OCI-LY1 (cell line): ENCODE measurements at regions not wholly inside any gene's neighbourhood (a gene's known extent, or its start where the extent isn't known, plus 50 kb on each side); places are given as distances from the start of the nearest gene placed in this dataset.

ENCODE experiments used
- H2AFZ ChIP-seq: fragments of 200-600 bp; sonication (generic), shearing (Covaris generic); 2 replicates; pipeline ENCODE4 v1.6.0; 2014; ENCODE audit warnings: antibody characterized with exemption, mild to moderate bottlenecking, low read length
- H3F3A ChIP-seq: fragments of 200-600 bp; sonication (generic), shearing (Covaris generic); 2 replicates; pipeline ENCODE4 v1.6.0; 2014; ENCODE audit warnings: mild to moderate bottlenecking, antibody characterized with exemption, low read length, moderate library complexity; ENCODE audit not compliant: insufficient read depth
- H3K27ac ChIP-seq: fragments of 200-600 bp; sonication (generic); 2 replicates; pipeline ENCODE4 v1.5.1; 2014; ENCODE audit warnings: low read length, mixed run types, mild to moderate bottlenecking, low read depth; ENCODE audit not compliant: poor library complexity, severe bottlenecking
- H3K27me3 ChIP-seq: fragments of 200-600 bp; sonication (generic); 2 replicates; pipeline ENCODE4 v1.6.0; 2014; ENCODE audit warnings: antibody characterized with exemption, mild to moderate bottlenecking, low read length, moderate library complexity; ENCODE audit not compliant: insufficient read depth
- H3K36me3 ChIP-seq: fragments of 200-600 bp; sonication (generic); 2 replicates; pipeline ENCODE4 v1.6.1; 2014; ENCODE audit warnings: mild to moderate bottlenecking, antibody characterized with exemption, low read length, moderate library complexity, mixed read lengths; ENCODE audit not compliant: insufficient read depth
- H3K4me1 ChIP-seq: fragments of 200-600 bp; sonication (generic); 2 replicates; pipeline ENCODE4 v1.5.1; 2014; ENCODE audit warnings: mild to moderate bottlenecking, low read length, moderate library complexity; ENCODE audit not compliant: insufficient read depth, severe bottlenecking
- H3K4me2 ChIP-seq: fragments of 200-600 bp; sonication (generic), shearing (Covaris generic); 2 replicates; pipeline ENCODE4 v1.6.1; 2014; ENCODE audit warnings: low read length
- H3K4me3 ChIP-seq: fragments of 200-600 bp; sonication (generic); 2 replicates; pipeline ENCODE4 v1.5.1; 2014; ENCODE audit warnings: low read length, low read depth, mild to moderate bottlenecking, mixed read lengths; ENCODE audit not compliant: poor library complexity, severe bottlenecking
- H3K79me2 ChIP-seq: fragments of 200-600 bp; shearing (Covaris generic); 2 replicates; pipeline ENCODE4 v1.6.1; 2016; ENCODE audit warnings: mixed run types, low read length, mixed read lengths; ENCODE audit not compliant: insufficient read depth
- H3K9ac ChIP-seq: fragments of 200-600 bp; sonication (generic), shearing (Covaris generic); 2 replicates; pipeline ENCODE4 v1.6.1; 2014; ENCODE audit warnings: mild to moderate bottlenecking, low read length, mixed read lengths
- H3K9me2 ChIP-seq: fragments of 200-600 bp; sonication (generic), shearing (Covaris generic); 2 replicates; pipeline ENCODE4 v1.6.1; 2014; ENCODE audit warnings: low read depth, mild to moderate bottlenecking, low read length, mixed read lengths
- H3K9me3 ChIP-seq: fragments of 200-600 bp; shearing (Covaris generic); 2 replicates; pipeline ENCODE4 v1.6.1; 2014; ENCODE audit warnings: low read length, mixed read lengths
- H4K20me1 ChIP-seq: fragments of 200-600 bp; sonication (generic), shearing (Covaris generic); 2 replicates; pipeline ENCODE4 v1.6.0; 2016; ENCODE audit warnings: mild to moderate bottlenecking, low read length; ENCODE audit not compliant: insufficient read depth
- EZH2 ChIP-seq: fragments of 200-600 bp; sonication (generic), shearing (Covaris generic); IDR thresholded peaks from 2 replicates; pipeline ENCODE4 v1.8.0; 2017; ENCODE audit warnings: borderline replicate concordance, mixed run types, mild to moderate bottlenecking, antibody characterized with exemption, low read length, moderate library complexity, mixed read lengths
- TF ChIP-seq, protein P1 (sequence below): fragments of 200-600 bp; sonication (generic), shearing (Covaris generic); IDR thresholded peaks from 2 replicates; pipeline ENCODE4 v1.5.1; 2017; ENCODE audit warnings: mild to moderate bottlenecking, antibody characterized with exemption, low read length, moderate library complexity, mixed read lengths

DNA sequence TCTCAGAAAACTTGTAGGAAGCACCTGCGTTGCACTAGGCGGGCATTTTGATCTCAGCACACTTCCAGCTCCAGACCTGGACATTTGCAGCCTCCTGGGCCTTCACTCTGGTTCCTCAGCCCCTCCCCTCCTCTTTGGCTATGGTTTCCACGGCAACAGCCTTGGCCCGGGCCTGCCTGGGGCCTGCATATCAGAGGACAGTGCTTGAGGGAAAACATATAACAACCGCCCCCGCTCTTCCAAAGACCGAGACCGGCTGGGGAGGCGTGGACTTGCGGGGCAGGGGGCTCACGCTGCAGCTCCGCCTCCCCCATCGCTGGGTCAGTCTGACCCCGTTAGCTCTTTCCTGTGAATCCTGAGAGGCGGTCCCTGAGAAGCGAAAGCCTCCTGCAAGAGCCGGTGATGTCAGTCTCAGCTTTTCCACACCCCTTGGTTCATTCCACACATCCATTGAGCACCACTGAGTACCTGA, 125.7 kb upstream of the PEG3 start:
- TF ChIP-seq EZH2: no peak
- TF ChIP-seq, protein P1, sequence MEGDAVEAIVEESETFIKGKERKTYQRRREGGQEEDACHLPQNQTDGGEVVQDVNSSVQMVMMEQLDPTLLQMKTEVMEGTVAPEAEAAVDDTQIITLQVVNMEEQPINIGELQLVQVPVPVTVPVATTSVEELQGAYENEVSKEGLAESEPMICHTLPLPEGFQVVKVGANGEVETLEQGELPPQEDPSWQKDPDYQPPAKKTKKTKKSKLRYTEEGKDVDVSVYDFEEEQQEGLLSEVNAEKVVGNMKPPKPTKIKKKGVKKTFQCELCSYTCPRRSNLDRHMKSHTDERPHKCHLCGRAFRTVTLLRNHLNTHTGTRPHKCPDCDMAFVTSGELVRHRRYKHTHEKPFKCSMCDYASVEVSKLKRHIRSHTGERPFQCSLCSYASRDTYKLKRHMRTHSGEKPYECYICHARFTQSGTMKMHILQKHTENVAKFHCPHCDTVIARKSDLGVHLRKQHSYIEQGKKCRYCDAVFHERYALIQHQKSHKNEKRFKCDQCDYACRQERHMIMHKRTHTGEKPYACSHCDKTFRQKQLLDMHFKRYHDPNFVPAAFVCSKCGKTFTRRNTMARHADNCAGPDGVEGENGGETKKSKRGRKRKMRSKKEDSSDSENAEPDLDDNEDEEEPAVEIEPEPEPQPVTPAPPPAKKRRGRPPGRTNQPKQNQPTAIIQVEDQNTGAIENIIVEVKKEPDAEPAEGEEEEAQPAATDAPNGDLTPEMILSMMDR: no peak
- no peaks in the 10 kb centered on the region for H3K4me1 ChIP-seq

DNA sequence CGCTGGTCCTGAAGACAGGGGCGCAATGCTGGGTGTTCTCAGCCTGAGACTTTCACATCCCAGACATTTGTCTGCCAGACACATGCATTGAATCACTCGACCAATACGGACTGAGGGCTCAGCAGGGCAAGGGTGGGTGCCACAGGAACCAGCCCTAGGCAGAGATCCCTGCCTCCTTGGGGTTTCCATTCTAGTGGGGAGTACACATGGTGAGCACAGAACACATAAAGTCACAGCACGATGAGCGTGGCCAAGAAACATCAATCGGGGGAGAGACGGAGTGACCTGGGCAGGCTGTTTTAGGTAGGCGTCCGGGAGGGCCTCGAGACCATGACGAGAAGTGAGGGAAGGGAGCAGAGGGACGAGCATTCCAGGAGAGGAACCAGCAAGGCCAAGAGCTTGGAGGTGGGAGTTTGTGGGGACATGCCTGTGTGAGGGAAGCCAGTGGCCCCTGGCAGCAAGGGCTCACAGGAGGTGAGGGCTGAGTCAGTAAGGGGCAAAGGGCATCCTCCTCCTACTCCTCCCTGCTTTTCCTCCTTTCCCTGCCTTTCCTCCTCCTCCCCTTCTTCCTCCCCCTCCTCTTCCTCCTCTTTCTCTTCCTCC, 126.3 kb upstream of the PEG3 start:
- no peaks in the 10 kb centered on the region for H3K4me1 ChIP-seq
- no peaks in the 10 kb centered on the region for H3K36me3 ChIP-seq
- H3K79me2 ChIP-seq: no peaks in the 10 kb centered on the region
- H3K9me2 ChIP-seq: no peaks in the 10 kb centered on the region
- H3K4me3 ChIP-seq: no peak overlapping the region
- no peaks in the 10 kb centered on the region for H3K9me3 ChIP-seq
- no peaks in the 10 kb centered on the region for H3F3A ChIP-seq
- TF ChIP-seq, protein P1: no peak
- TF ChIP-seq EZH2: no peak
- H3K4me2 ChIP-seq: no peak overlapping the region
- no peak overlapping the region for H3K27ac ChIP-seq
- no peaks in the 10 kb centered on the region for H4K20me1 ChIP-seq
- no peak overlapping the region for H3K9ac ChIP-seq
- H2AFZ ChIP-seq: no peak overlapping the region
- no peaks in the 10 kb centered on the region for H3K27me3 ChIP-seq

More for the DNA sequence above, 125.7 kb upstream of the PEG3 start:
- Histone ChIP-seq H3K9ac (no peak overlapping the region), H3K4me3 (no peak overlapping the region), H3F3A (no peaks in the 10 kb centered on the region), H3K36me3 (no peaks in the 10 kb centered on the region), H3K9me2 (no peaks in the 10 kb centered on the region), H3K9me3 (no peaks in the 10 kb centered on the region), H2AFZ (no peak overlapping the region), H3K27ac (no peak overlapping the region), H3K4me2 (no peak overlapping the region), H3K27me3 (no peaks in the 10 kb centered on the region), H4K20me1 (no peaks in the 10 kb centered on the region), H3K79me2 (no peaks in the 10 kb centered on the region)

DNA sequence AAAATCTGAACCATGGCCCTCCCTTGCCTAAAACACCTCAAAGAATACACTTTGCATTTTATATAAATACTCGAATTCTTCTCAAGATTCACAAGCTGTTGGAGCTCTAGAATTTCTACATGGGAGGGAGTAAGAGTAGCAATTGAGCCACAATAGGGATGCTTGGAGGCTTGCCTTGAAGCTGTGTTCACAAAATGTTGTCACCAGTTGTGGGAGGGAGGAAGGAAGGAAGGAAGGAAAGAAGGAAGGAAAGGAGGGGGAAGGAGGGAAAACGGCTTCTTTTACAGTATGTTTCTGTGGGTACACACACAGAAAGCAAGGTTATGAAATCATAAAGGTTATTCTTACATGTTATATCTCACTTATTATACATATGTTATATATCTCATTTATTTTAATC, 128.6 kb upstream of the PEG3 start:
- no peak overlapping the region for H3K4me3 ChIP-seq
- no peak overlapping the region for H3K4me2 ChIP-seq
- no peak overlapping the region for H2AFZ ChIP-seq
- H3K9ac ChIP-seq: no peak overlapping the region
- no peaks in the 10 kb centered on the region for H3K9me2 ChIP-seq
- no peaks in the 10 kb centered on the region for H3K36me3 ChIP-seq
- no peak overlapping the region for H3K27ac ChIP-seq
- H3K9me3 ChIP-seq: no peaks in the 10 kb centered on the region
- no peaks in the 10 kb centered on the region for H3F3A ChIP-seq
- TF ChIP-seq, protein P1: no peak
- no peak for TF ChIP-seq EZH2
- no peaks in the 10 kb centered on the region for H3K4me1 ChIP-seq
- no peaks in the 10 kb centered on the region for H3K79me2 ChIP-seq
- H3K27me3 ChIP-seq: no peaks in the 10 kb centered on the region
- H4K20me1 ChIP-seq: no peaks in the 10 kb centered on the region
